RWPE2 (cell line): ENCODE measurements at regions not wholly inside any gene's neighbourhood (a gene's known extent, or its start where the extent isn't known, plus 50 kb on each side); places are given as distances from the start of the nearest gene placed in this dataset.

Source experiments
- ATAC-seq: fragments of 200-7000 bp; cut with Tn5 transposase; 3 replicates; pipeline ENCODE4 v1.9.1; 2021; ENCODE audit warnings: low read depth
- DNase-seq: peaks from one replicate; pipeline ENCODE4 v3.0.0-alpha.2; 2020; ENCODE audit warnings: low spot score
- H3K27ac ChIP-seq: fragments of 450-650 bp; 2 replicates; pipeline ENCODE4 v1.5.1; 2017; ENCODE audit warnings: mild to moderate bottlenecking; ENCODE audit not compliant: poor library complexity, severe bottlenecking
- H3K27me3 ChIP-seq: fragments of 250-450 bp; sonication (Bioruptor Pico); 2 replicates; pipeline ENCODE4 v1.5.1; 2021; ENCODE audit warnings: mild to moderate bottlenecking, moderate library complexity; ENCODE audit not compliant: insufficient read depth, poor library complexity, severe bottlenecking
- H3K36me3 ChIP-seq: fragments of 250-450 bp; sonication (Bioruptor Pico); 2 replicates; pipeline ENCODE4 v1.5.1; 2020; ENCODE audit warnings: low read depth, mild to moderate bottlenecking, moderate library complexity
- H3K4me1 ChIP-seq: fragments of 250-450 bp; sonication (Bioruptor Pico); 2 replicates; pipeline ENCODE4 v1.5.1; 2021; ENCODE audit warnings: mild to moderate bottlenecking, moderate library complexity; ENCODE audit not compliant: insufficient read depth, poor library complexity, severe bottlenecking
- H3K4me3 ChIP-seq: fragments of 250-450 bp; sonication (Bioruptor Pico); 2 replicates; pipeline ENCODE4 v1.5.1; 2021; ENCODE audit warnings: mild to moderate bottlenecking, moderate library complexity; ENCODE audit not compliant: severe bottlenecking
- H3K9me3 ChIP-seq: fragments of 250-450 bp; sonication (Bioruptor Pico); 2 replicates; pipeline ENCODE4 v1.5.1; 2021; ENCODE audit warnings: mild to moderate bottlenecking, moderate library complexity; ENCODE audit not compliant: severe bottlenecking
- CTCF ChIP-seq: fragments of 450-650 bp; IDR thresholded peaks from one replicate; pipeline ENCODE4 v1.5.1; 2017; ENCODE audit warnings: mild to moderate bottlenecking, moderate library complexity; ENCODE audit not compliant: poor library complexity, severe bottlenecking

DNA sequence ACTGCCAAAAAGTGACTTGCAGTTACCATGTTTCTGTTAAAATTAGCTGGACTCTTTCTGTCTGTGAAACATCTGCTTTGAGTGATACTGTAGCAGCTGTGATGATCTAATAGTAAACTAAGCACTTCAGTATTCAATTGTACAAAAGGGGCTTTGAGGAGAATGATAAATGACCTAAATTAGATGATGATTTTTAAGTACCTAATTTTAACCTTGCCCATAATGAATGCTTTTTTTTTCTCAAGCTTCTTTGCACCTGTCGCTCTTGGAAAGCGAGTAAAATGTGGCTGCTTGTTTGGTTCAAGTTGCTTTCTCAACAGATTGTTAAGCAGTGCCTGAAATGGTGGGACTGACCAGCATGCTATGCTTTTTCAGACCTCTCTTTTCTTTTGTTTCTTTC is 752.3 kb downstream of the EPHA3 start:
- Histone ChIP-seq H3K27me3 (no peaks in the 10 kb centered on the region), H3K27ac (no peak overlapping the region), H3K36me3 (no peaks in the 10 kb centered on the region), H3K4me3 (no peak overlapping the region), H3K9me3 (no peaks in the 10 kb centered on the region), H3K4me1 (no peaks in the 10 kb centered on the region)
- no peak for DNase-seq
- no peak for TF ChIP-seq CTCF
- ATAC-seq = no peak

- no peak for TF ChIP-seq CTCF
- DNase-seq = no peak
- H3K9me3 ChIP-seq = no peaks in the 10 kb centered on the region
- no peaks in the 10 kb centered on the region for H3K27me3 ChIP-seq
- H3K27ac ChIP-seq = no peak overlapping the region
- no peak for ATAC-seq
- H3K36me3 ChIP-seq = no peaks in the 10 kb centered on the region
- H3K4me1 ChIP-seq = no peaks in the 10 kb centered on the region
- no peak overlapping the region for H3K4me3 ChIP-seq
Measured at GRCh38 chr3:89867286-89867685, 759.9 kb downstream of the EPHA3 start.

DNA sequence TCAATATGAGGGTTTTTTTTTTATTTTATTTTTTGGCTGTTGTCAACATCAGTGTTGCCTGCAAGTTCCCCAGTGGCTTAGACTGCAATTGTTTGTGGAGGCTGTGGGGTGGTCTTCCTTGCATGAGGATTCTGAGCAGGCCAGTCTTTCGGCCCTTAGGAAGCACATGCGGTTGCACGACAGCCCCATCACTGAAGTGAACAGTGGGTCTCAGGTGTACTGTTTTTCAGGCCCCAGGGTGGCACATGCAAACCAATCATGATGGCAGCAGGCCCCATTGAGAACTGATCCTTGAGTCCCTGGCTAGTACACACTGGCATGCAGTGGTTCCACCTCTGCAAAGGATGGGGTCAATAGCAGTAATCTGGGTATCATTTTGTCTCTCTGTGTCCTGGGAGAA is 768.7 kb downstream of the EPHA3 start:
- no peaks in the 10 kb centered on the region for H3K9me3 ChIP-seq
- no peaks in the 10 kb centered on the region for H3K4me1 ChIP-seq
- no peak for TF ChIP-seq CTCF
- no peaks in the 10 kb centered on the region for H3K36me3 ChIP-seq
- H3K4me3 ChIP-seq = no peak overlapping the region
- no peak for ATAC-seq
- DNase-seq = no peak
- no peaks in the 10 kb centered on the region for H3K27me3 ChIP-seq
- H3K27ac ChIP-seq = no peak overlapping the region

- H3K9me3 ChIP-seq = no peaks in the 10 kb centered on the region
- H3K4me3 ChIP-seq = no peak overlapping the region
- no peaks in the 10 kb centered on the region for H3K4me1 ChIP-seq
- ATAC-seq (no peak), DNase-seq (no peak)
- H3K27ac ChIP-seq = no peak overlapping the region
- no peaks in the 10 kb centered on the region for H3K27me3 ChIP-seq
- TF ChIP-seq CTCF = no peak
- H3K36me3 ChIP-seq = no peaks in the 10 kb centered on the region
Measured at GRCh38 chr3:89877230-89877629, 769.8 kb downstream of the EPHA3 start.

- ATAC-seq (no peak), DNase-seq (no peak)
- no peak overlapping the region for H3K27ac ChIP-seq
- H3K9me3 ChIP-seq = no peaks in the 10 kb centered on the region
- no peak for TF ChIP-seq CTCF
- no peaks in the 10 kb centered on the region for H3K4me1 ChIP-seq
- no peak overlapping the region for H3K4me3 ChIP-seq
- no peaks in the 10 kb centered on the region for H3K27me3 ChIP-seq
- H3K36me3 ChIP-seq = no peaks in the 10 kb centered on the region
Measured at GRCh38 chr3:89889386-89889785, 782.0 kb downstream of the EPHA3 start.
